BJ (cell line): ENCODE measurements at regions not wholly inside any gene's neighbourhood (a gene's known extent, or its start where the extent isn't known, plus 50 kb on each side); places are given as distances from the start of the nearest gene placed in this dataset.

Experiments used
- CTCF ChIA-PET: fragments of 350-600 bp; formaldehyde crosslinking; extraction: SDS; loops from one replicate; lab custom pipeline; 2021; ENCODE audit warnings: antibody characterized with exemption, inconsistent platforms; lab: Yijun Ruan, JAX
- POLR2A ChIA-PET: fragments of 300-600 bp; sonication (Branson Sonifier 250); formaldehyde crosslinking; extraction: SDS; loops from one replicate; lab custom pipeline; 2021; ENCODE audit warnings: antibody characterized with exemption; lab: Charles Lee
- DNase-seq: peaks from one replicate; pipeline ENCODE4 v3.0.0-alpha.2; 2011; ENCODE audit warnings: low read depth
- H3K27me3 ChIP-seq: 2 replicates; pipeline ENCODE4 v1.6.0; 2011; ENCODE audit warnings: low read length; ENCODE audit not compliant: control insufficient read depth, insufficient read depth
- H3K36me3 ChIP-seq: 2 replicates; pipeline ENCODE4 v1.5.1; 2011; ENCODE audit warnings: low read length; ENCODE audit not compliant: control insufficient read depth, insufficient read depth
- H3K4me3 ChIP-seq: 2 replicates; pipeline ENCODE4 v1.5.1; 2011; ENCODE audit warnings: low read depth, mild to moderate bottlenecking, control low read depth, low read length
- CTCF ChIP-seq: IDR thresholded peaks from 2 replicates; pipeline ENCODE4 v1.5.1; 2011; ENCODE audit warnings: low read depth, mild to moderate bottlenecking, control low read depth, inconsistent platforms, low read length, moderate library complexity; ENCODE audit not compliant: insufficient read depth

- CTCF ChIA-PET: no interaction called here
- Histone ChIP-seq H3K36me3 (no peaks in the 10 kb centered on the region), H3K4me3 (no peak overlapping the region), H3K27me3 (no peaks in the 10 kb centered on the region)
- DNase-seq: no peak
- TF ChIP-seq CTCF: no peak
- POLR2A ChIA-PET: no interaction called here
Measured at GRCh38 chr5:106595864-106596263, 1074.9 kb downstream of the EFNA5 start.

- DNase-seq: no peak
- Histone ChIP-seq H3K4me3 (no peak overlapping the region), H3K36me3 (no peaks in the 10 kb centered on the region), H3K27me3 (no peaks in the 10 kb centered on the region)
- ChIA-PET POLR2A (no interaction called here), CTCF (no interaction called here)
- no peak for TF ChIP-seq CTCF
Measured at GRCh38 chr5:106584268-106584667, 1086.5 kb downstream of the EFNA5 start.

- H3K36me3 ChIP-seq: no peaks in the 10 kb centered on the region
- no peak overlapping the region for H3K4me3 ChIP-seq
- no peak for TF ChIP-seq CTCF
- no peaks in the 10 kb centered on the region for H3K27me3 ChIP-seq
- ChIA-PET CTCF (interaction anchor here (1.0 kb wide), 1 partner anchor 52 kb away, joined by 3 read pairs; no protein-coding TSS in a partner anchor), POLR2A (no interaction called here)
- no peak for DNase-seq
Measured at GRCh38 chr5:106578736-106579135, 1092.0 kb downstream of the EFNA5 start.

- POLR2A ChIA-PET: no interaction called here
- DNase-seq: no peak
- TF ChIP-seq CTCF: no peak
- H3K4me3 ChIP-seq: no peak overlapping the region
- CTCF ChIA-PET: no interaction called here
- no peaks in the 10 kb centered on the region for H3K27me3 ChIP-seq
- no peaks in the 10 kb centered on the region for H3K36me3 ChIP-seq
Measured at GRCh38 chr5:106574820-106575219, 1095.9 kb downstream of the EFNA5 start.

GRCh38 chr5:106566031-106566430, 1104.7 kb downstream of the EFNA5 start:
- Histone ChIP-seq H3K27me3 (no peaks in the 10 kb centered on the region), H3K36me3 (no peaks in the 10 kb centered on the region), H3K4me3 (no peak overlapping the region)
- ChIA-PET CTCF (no interaction called here), POLR2A (no interaction called here)
- no peak for TF ChIP-seq CTCF
- DNase-seq: no peak
